ENCODE measurements at regions not wholly inside any gene's neighbourhood (a gene's known extent, or its start where the extent isn't known, plus 50 kb on each side); places are given as distances from the start of the nearest gene placed in this dataset.
"Not testable (repeated sequence)": the region's sequence is repeated elsewhere in the genome, so short reads cannot be mapped to it uniquely, and the experiment has no call there.

- H3K27ac Mint-ChIP-seq = no peak overlapping the region
- DNase-seq = no peak
- peaks cover 6% of the 10 kb centered on the region for H3K9me3 Mint-ChIP-seq
- no peaks in the 10 kb centered on the region for H3K36me3 Mint-ChIP-seq (ENCODE audit: low read depth)
- H3K4me1 Mint-ChIP-seq = no peaks in the 10 kb centered on the region
- CTCF ChIA-PET = no interaction called here
- no peak overlapping the region for H3K4me3 Mint-ChIP-seq
- POLR2A ChIA-PET = no interaction called here
- H3K27me3 Mint-ChIP-seq = no peaks in the 10 kb centered on the region
These were observed 148.4 kb upstream of the CLNK start for GRCh38 chr4:10832806-10833628.

GRCh38 chr4:10831727-10832408 is 147.3 kb upstream of the CLNK start:
- Mint-ChIP-seq H3K27ac (no peak overlapping the region), H3K4me3 (no peak overlapping the region), H3K36me3 (ENCODE audit: low read depth) (no peaks in the 10 kb centered on the region), H3K9me3 (peaks cover 6% of the 10 kb centered on the region), H3K27me3 (no peaks in the 10 kb centered on the region), H3K4me1 (no peaks in the 10 kb centered on the region)
- POLR2A ChIA-PET = no interaction called here
- DNase-seq = no peak
- CTCF ChIA-PET = no interaction called here

DNA sequence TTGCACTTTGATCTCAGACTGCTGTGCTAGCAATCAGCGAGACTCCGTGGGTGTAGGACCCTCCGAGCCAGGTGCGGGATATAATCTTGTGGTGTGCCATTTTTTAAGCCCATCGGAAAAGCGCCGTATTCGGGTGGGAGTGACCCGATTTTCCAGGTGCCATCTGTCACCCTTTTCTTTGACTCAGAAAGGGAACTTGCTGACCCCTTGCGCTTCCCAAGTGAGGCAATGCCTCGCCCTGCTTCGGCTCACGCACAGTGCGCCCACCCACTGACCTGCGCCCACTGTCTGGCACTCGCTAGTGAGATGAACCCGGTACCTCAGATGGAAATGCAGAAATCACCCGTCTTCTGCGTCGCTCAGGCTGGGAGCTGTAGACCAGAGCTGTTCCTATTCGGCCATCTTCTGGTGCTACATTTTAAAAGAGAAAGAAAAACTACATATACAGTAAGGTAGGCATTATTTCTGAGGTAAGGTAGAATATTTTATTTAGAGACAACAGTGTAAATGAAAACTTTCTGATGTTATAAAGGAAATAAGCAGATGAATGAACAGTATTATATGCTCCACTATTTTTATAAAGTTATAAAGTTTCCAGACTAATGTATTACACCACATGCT is 144.5 kb upstream of the CLNK start:
- CTCF ChIA-PET; H3K36me3 Mint-ChIP-seq (ENCODE audit: low read depth); H3K4me3 Mint-ChIP-seq; H3K27me3 Mint-ChIP-seq; DNase-seq; POLR2A ChIA-PET; H3K4me1 Mint-ChIP-seq; H3K27ac Mint-ChIP-seq; H3K9me3 Mint-ChIP-seq: not testable (repeated sequence)

- Mint-ChIP-seq H3K9me3 (no peaks in the 10 kb centered on the region), H3K27me3 (no peaks in the 10 kb centered on the region), H3K27ac (no peak overlapping the region), H3K36me3 (ENCODE audit: low read depth) (no peaks in the 10 kb centered on the region), H3K4me3 (no peak overlapping the region), H3K4me1 (no peaks in the 10 kb centered on the region)
- no peak for DNase-seq
- CTCF ChIA-PET = interaction anchor here (1.2 kb wide), 1 partner anchor 15 kb away, joined by 3 read pairs; no protein-coding TSS in a partner anchor
- POLR2A ChIA-PET = no interaction called here
These were observed 137.3 kb upstream of the CLNK start for GRCh38 chr4:10821826-10822225.

GRCh38 chr4:10816571-10816970 is 132.0 kb upstream of the CLNK start:
- Mint-ChIP-seq H3K9me3 (peaks cover 3% of the 10 kb centered on the region), H3K27ac (no peak overlapping the region), H3K4me3 (no peak overlapping the region), H3K36me3 (ENCODE audit: low read depth) (no peaks in the 10 kb centered on the region), H3K4me1 (no peaks in the 10 kb centered on the region), H3K27me3 (no peaks in the 10 kb centered on the region)
- POLR2A ChIA-PET = no interaction called here
- CTCF ChIA-PET = no interaction called here
- no peak for DNase-seq

- no peak overlapping the region for H3K27ac Mint-ChIP-seq
- no peaks in the 10 kb centered on the region for H3K36me3 Mint-ChIP-seq (ENCODE audit: low read depth)
- POLR2A ChIA-PET = no interaction called here
- H3K4me3 Mint-ChIP-seq = no peak overlapping the region
- no peaks in the 10 kb centered on the region for H3K27me3 Mint-ChIP-seq
- CTCF ChIA-PET = no interaction called here
- peaks cover 3% of the 10 kb centered on the region for H3K9me3 Mint-ChIP-seq
- H3K4me1 Mint-ChIP-seq = no peaks in the 10 kb centered on the region
- no peak for DNase-seq
These were observed 127.4 kb upstream of the CLNK start for GRCh38 chr4:10811991-10812390.

DNA sequence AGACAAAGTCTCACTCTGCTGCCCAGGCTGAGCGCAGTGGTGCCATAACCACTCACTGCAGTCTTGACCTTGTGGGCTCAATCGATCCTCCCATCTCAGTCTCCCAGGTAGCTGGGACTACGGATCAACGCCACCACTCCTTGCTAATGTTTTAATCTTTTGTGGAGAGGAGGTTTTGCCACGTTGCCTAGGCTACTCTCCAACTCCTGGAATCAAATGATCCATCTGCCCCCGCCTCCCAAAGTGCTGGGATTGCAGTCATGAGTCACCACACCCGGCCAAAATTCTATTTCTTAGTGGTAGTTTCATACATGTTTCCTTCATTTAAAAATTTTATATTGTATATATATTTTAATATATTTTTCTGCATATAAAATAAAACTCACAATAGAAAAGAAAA is 125.8 kb upstream of the CLNK start:
- H3K4me3 Mint-ChIP-seq = no peak overlapping the region
- no peaks in the 10 kb centered on the region for H3K4me1 Mint-ChIP-seq
- POLR2A ChIA-PET = no interaction called here
- H3K9me3 Mint-ChIP-seq = peaks cover 3% of the 10 kb centered on the region
- CTCF ChIA-PET = no interaction called here
- DNase-seq = no peak
- no peaks in the 10 kb centered on the region for H3K36me3 Mint-ChIP-seq (ENCODE audit: low read depth)
- no peak overlapping the region for H3K27ac Mint-ChIP-seq
- no peaks in the 10 kb centered on the region for H3K27me3 Mint-ChIP-seq

DNA sequence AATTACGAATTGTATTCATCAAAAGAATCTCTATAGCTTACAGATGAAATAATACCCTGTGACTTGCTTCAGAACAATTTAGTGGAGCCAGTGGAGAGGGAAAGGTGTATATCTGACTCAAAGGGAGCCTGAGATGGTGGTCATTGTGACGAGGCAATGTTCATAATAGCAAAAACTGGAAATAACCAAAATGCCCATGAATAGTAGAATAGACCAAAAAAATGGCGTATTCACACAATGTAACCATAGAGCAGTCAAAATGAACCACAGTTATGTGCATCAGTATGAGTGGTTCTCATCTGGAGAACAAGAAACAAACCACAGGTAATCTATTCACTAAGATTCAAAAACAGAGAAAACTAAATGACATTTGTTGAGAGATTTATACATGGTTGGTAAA is 125.3 kb upstream of the CLNK start:
- H3K4me1 Mint-ChIP-seq = no peaks in the 10 kb centered on the region
- DNase-seq = no peak
- H3K4me3 Mint-ChIP-seq = no peak overlapping the region
- POLR2A ChIA-PET = no interaction called here
- CTCF ChIA-PET = no interaction called here
- no peaks in the 10 kb centered on the region for H3K27me3 Mint-ChIP-seq
- H3K27ac Mint-ChIP-seq = no peak overlapping the region
- no peaks in the 10 kb centered on the region for H3K36me3 Mint-ChIP-seq (ENCODE audit: low read depth)
- peaks cover 3% of the 10 kb centered on the region for H3K9me3 Mint-ChIP-seq

GRCh38 chr4:10808591-10808990 is 124.0 kb upstream of the CLNK start:
- Mint-ChIP-seq H3K27me3 (no peaks in the 10 kb centered on the region), H3K36me3 (ENCODE audit: low read depth) (no peaks in the 10 kb centered on the region), H3K4me3 (no peak overlapping the region), H3K27ac (no peak overlapping the region), H3K4me1 (no peaks in the 10 kb centered on the region), H3K9me3 (no peaks in the 10 kb centered on the region)
- ChIA-PET POLR2A (no interaction called here), CTCF (no interaction called here)
- DNase-seq = no peak

- H3K36me3 Mint-ChIP-seq (ENCODE audit: low read depth) = no peaks in the 10 kb centered on the region
- no peaks in the 10 kb centered on the region for H3K9me3 Mint-ChIP-seq
- H3K4me3 Mint-ChIP-seq = no peak overlapping the region
- H3K4me1 Mint-ChIP-seq = no peaks in the 10 kb centered on the region
- H3K27ac Mint-ChIP-seq = no peak overlapping the region
- no peak for DNase-seq
- CTCF ChIA-PET = interaction anchor here (1.0 kb wide), 1 partner anchor 14 kb away, joined by 3 read pairs; no protein-coding TSS in a partner anchor
- no peaks in the 10 kb centered on the region for H3K27me3 Mint-ChIP-seq
- POLR2A ChIA-PET = no interaction called here
These were observed 122.5 kb upstream of the CLNK start for GRCh38 chr4:10806953-10807645.

GRCh38 chr4:10803713-10804343 is 119.3 kb upstream of the CLNK start:
- no peaks in the 10 kb centered on the region for H3K27me3 Mint-ChIP-seq
- ChIA-PET POLR2A (no interaction called here), CTCF (no interaction called here)
- H3K9me3 Mint-ChIP-seq = no peaks in the 10 kb centered on the region
- H3K27ac Mint-ChIP-seq = no peak overlapping the region
- DNase-seq = no peak
- no peak overlapping the region for H3K4me3 Mint-ChIP-seq
- H3K4me1 Mint-ChIP-seq = no peaks in the 10 kb centered on the region
- no peaks in the 10 kb centered on the region for H3K36me3 Mint-ChIP-seq (ENCODE audit: low read depth)

DNA sequence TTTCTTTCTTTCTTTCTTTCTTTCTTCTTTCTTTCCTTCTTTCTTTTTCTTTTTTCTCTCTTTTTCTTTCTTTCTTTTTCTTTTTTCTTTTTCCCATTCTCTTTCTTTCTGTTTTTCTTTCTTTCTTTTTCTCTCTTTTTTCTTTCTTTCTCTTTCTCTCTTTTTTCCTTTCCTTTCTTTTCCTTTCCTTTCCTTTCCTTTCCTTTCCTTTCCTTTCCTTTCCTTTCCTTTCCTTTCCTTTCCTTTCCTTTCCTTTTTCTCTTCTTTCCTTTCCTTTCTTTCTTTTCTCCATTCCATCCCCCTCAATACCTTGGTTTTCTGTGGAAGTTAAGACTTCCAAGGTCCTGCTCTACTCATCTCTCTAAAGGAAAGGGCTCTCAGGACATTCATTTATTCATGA is 102.8 kb upstream of the CLNK start:
- ChIA-PET POLR2A (no interaction called here), CTCF (no interaction called here)
- no peaks in the 10 kb centered on the region for H3K27me3 Mint-ChIP-seq
- DNase-seq = no peak
- H3K4me1 Mint-ChIP-seq = no peaks in the 10 kb centered on the region
- no peak overlapping the region for H3K4me3 Mint-ChIP-seq
- H3K9me3 Mint-ChIP-seq = no peaks in the 10 kb centered on the region
- no peak overlapping the region for H3K27ac Mint-ChIP-seq
- H3K36me3 Mint-ChIP-seq (ENCODE audit: low read depth) = no peaks in the 10 kb centered on the region

GRCh38 chr4:10784621-10785020 is 100.1 kb upstream of the CLNK start:
- no peaks in the 10 kb centered on the region for H3K4me1 Mint-ChIP-seq
- H3K36me3 Mint-ChIP-seq (ENCODE audit: low read depth) = no peaks in the 10 kb centered on the region
- DNase-seq = no peak
- H3K4me3 Mint-ChIP-seq = no peak overlapping the region
- ChIA-PET CTCF (no interaction called here), POLR2A (interaction anchor here (0.7 kb wide), 1 partner anchor 21 kb away, joined by 3 read pairs; no protein-coding TSS in a partner anchor)
- peaks cover 3% of the 10 kb centered on the region for H3K9me3 Mint-ChIP-seq
- no peaks in the 10 kb centered on the region for H3K27me3 Mint-ChIP-seq
- H3K27ac Mint-ChIP-seq = no peak overlapping the region

Data from activated CD4-positive, alpha-beta memory T cell treated with anti-CD3 and anti-CD28 coated beads, Interleukin-2, amount 10 ng/mL, durations not matched to agents 7 days and 5 days (primary cell).